MCF 10A (cell line): ENCODE measurements at regions not wholly inside any gene's neighbourhood (a gene's known extent, or its start where the extent isn't known, plus 50 kb on each side); places are given as distances from the start of the nearest gene placed in this dataset.
A peak's percentile ranks its signal among the peaks of the same experiment; 100 is the strongest.

Source experiments
- BruUV-seq: library from RNA; stranded (reverse); fragments of 400-500 nt; replicated peaks from 2 replicates; lab custom pipeline; 2021; lab: Mats Ljungman, UMichigan
- CTCF ChIA-PET: fragments of 300-600 bp; sonication (Branson Sonifier 250); formaldehyde crosslinking; extraction: SDS; loops from one replicate; lab custom pipeline; 2021; ENCODE audit warnings: antibody characterized with exemption, inconsistent platforms; lab: Yijun Ruan, JAX
- POLR2A ChIA-PET: fragments of 300-600, 350-650 bp; sonication (Branson Sonifier 250); formaldehyde crosslinking; extraction: SDS; loops from one replicate; lab custom pipeline; 2020; ENCODE audit warnings: antibody characterized with exemption, inconsistent platforms; lab: Yijun Ruan, JAX
- DNase-seq: peaks from one replicate; pipeline ENCODE4 v3.0.0-alpha.2; 2018; ENCODE audit not compliant: unreplicated experiment
- H3K27ac Mint-ChIP-seq: one replicate; pipeline ENCODE4 v1.8.0; 2022; ENCODE audit warnings: mild to moderate bottlenecking, low read depth, mixed read lengths; ENCODE audit not compliant: unreplicated experiment
- H3K27me3 Mint-ChIP-seq: one replicate; pipeline ENCODE4 v1.8.0; 2022; ENCODE audit warnings: mixed read lengths; ENCODE audit not compliant: insufficient read depth, unreplicated experiment
- H3K36me3 Mint-ChIP-seq: one replicate; pipeline ENCODE4 v1.8.0; 2022; ENCODE audit warnings: mild to moderate bottlenecking, moderate library complexity, mixed read lengths; ENCODE audit not compliant: insufficient read depth, unreplicated experiment
- H3K4me1 Mint-ChIP-seq: one replicate; pipeline ENCODE4 v1.8.0; 2022; ENCODE audit warnings: mixed read lengths; ENCODE audit not compliant: insufficient read depth, unreplicated experiment
- H3K4me3 Mint-ChIP-seq: one replicate; pipeline ENCODE4 v1.8.0; 2022; ENCODE audit warnings: mild to moderate bottlenecking, moderate library complexity, mixed read lengths; ENCODE audit not compliant: unreplicated experiment
- H3K9me3 Mint-ChIP-seq: one replicate; pipeline ENCODE4 v1.8.0; 2022; ENCODE audit warnings: mixed read lengths; ENCODE audit not compliant: unreplicated experiment
- intact Hi-C: fragments of 100-400 bp; cut with micrococcal nuclease; formaldehyde crosslinking; loops from 2 replicates; pipeline ENCODE4 v1.14.1; 2022
- TF ChIP-seq, protein P1 (sequence below): fragments of 200-600 bp; IDR thresholded peaks from one replicate; pipeline ENCODE4 v1.8.0; 2022; ENCODE audit warnings: antibody characterized with exemption, mild to moderate bottlenecking; ENCODE audit not compliant: unreplicated experiment

DNA sequence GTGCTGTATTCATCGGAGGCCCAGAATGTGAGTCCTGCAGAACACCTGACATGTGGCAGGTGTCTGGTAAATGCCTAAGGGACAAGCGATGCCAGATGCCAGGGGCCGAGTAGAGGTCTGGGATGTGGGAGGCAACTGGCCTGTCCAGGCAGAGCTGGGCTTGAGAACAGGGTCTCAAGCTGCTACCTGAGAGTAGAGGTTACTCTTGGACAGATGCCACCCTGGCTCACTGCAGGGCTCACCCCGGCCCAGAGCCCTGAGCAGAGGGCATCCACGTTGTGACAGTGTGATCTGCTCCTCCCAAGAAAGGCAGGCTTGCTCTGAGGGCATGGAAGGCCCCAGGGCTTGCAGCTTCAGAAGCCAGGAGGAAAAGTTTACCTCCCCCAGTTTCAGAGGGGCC lies 692.0 kb upstream of the ID2 start:
- no peak overlapping the region for H3K27ac Mint-ChIP-seq
- no peaks in the 10 kb centered on the region for H3K27me3 Mint-ChIP-seq
- H3K9me3 Mint-ChIP-seq: peaks cover 8% of the 10 kb centered on the region
- no peaks in the 10 kb centered on the region for H3K36me3 Mint-ChIP-seq
- no peak for DNase-seq
- ChIA-PET POLR2A (no interaction called here), CTCF (no interaction called here)
- intact Hi-C loops: no loop called here
- H3K4me1 Mint-ChIP-seq: no peaks in the 10 kb centered on the region
- TF ChIP-seq, protein P1, sequence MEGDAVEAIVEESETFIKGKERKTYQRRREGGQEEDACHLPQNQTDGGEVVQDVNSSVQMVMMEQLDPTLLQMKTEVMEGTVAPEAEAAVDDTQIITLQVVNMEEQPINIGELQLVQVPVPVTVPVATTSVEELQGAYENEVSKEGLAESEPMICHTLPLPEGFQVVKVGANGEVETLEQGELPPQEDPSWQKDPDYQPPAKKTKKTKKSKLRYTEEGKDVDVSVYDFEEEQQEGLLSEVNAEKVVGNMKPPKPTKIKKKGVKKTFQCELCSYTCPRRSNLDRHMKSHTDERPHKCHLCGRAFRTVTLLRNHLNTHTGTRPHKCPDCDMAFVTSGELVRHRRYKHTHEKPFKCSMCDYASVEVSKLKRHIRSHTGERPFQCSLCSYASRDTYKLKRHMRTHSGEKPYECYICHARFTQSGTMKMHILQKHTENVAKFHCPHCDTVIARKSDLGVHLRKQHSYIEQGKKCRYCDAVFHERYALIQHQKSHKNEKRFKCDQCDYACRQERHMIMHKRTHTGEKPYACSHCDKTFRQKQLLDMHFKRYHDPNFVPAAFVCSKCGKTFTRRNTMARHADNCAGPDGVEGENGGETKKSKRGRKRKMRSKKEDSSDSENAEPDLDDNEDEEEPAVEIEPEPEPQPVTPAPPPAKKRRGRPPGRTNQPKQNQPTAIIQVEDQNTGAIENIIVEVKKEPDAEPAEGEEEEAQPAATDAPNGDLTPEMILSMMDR: no peak
- no TSS peak for BruUV-seq
- H3K4me3 Mint-ChIP-seq: no peak overlapping the region

DNA sequence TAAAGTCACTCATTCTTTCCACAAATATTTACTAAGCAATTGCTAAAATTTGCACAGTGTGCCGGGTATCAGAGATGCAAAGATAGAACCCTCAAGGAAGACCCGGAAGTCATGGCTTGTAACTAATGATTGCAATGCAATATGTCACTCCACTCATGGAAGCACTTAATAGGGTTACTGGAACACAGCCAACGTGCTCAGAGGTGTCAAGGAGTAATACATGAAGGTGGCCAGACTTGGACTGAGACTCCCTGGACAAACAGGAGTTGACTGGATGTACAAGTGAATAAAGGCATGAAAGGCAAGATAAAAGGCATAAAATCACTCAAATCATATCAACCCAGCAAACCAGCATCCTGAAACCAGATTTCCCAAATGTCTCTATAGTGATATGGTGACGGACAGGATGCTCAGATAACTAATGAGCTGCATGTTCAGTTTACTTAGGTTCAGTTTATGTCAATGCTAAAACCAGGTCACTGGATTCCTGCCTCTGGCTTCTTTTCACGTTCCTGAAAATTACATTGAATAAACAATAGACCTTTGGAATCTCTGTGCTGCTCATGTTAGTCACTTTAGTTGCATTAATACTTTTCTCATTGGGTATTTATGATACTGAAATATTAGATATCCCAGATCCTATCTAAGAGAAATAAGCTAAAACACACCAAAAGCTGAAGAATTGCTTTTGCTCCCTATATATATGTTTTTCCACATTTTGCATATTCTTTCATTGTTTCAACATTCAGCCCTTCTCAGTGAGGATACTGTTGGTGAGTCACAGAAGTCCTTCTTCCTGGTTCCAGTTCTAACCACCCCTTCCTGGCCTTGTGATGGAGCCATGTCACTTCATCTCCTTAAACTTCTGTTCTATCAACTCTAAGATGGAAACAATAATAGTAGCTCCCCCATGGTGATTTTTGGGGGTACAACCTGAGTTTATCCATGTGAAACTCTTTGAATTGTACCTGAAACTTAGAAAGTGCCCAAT lies 688.9 kb upstream of the ID2 start:
- Mint-ChIP-seq H3K27me3 (no peaks in the 10 kb centered on the region), H3K36me3 (no peaks in the 10 kb centered on the region), H3K27ac (peak overlapping the region; percentile 9), H3K9me3 (no peaks in the 10 kb centered on the region), H3K4me3 (no peak overlapping the region), H3K4me1 (no peaks in the 10 kb centered on the region)
- peak; percentile 30 for DNase-seq
- POLR2A ChIA-PET: interaction anchor here (1.0 kb wide), 1 partner anchor 11 kb away, joined by 3 read pairs; no protein-coding TSS in a partner anchor
- no TSS peak for BruUV-seq
- CTCF ChIA-PET: no interaction called here
- TF ChIP-seq, protein P1: no peak
- intact Hi-C loops: no loop called here

DNA sequence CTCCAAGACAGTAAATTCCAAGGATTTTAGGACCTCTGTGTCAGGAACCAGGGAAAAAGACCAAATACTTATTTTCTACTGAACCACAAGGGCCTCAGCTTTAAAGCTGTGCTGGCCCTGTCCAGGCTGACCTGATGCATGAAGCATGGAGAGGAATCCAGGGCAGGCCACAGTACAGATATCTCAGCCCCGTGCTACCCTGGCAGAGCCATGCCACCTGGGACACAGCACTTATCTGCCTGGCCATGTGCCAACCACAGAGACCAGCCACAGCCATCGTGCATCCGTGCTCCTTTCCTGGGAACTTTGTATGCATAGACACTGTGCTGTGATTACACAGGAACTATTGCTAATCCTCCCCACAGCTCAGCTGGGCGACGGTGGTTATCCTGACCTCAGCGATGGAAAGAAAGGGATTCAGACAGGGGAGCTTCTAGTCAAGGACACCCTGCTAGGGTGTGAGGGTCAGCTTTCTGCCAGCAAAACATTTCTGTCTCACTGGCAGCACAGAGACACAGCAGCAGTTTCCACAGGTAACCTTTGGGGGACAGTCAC lies 687.4 kb upstream of the ID2 start:
- no peak overlapping the region for H3K4me3 Mint-ChIP-seq
- no peaks in the 10 kb centered on the region for H3K4me1 Mint-ChIP-seq
- POLR2A ChIA-PET: no interaction called here
- H3K36me3 Mint-ChIP-seq: no peaks in the 10 kb centered on the region
- intact Hi-C loops: no loop called here
- no peaks in the 10 kb centered on the region for H3K9me3 Mint-ChIP-seq
- no peak overlapping the region for H3K27ac Mint-ChIP-seq
- TF ChIP-seq, protein P1: no peak
- BruUV-seq: no TSS peak
- H3K27me3 Mint-ChIP-seq: no peaks in the 10 kb centered on the region
- CTCF ChIA-PET: interaction anchor here (0.6 to 1.2 kb wide), 2 partner anchors 10 to 84 kb away, joined by 3 to 4 read pairs; no protein-coding TSS in a partner anchor
- DNase-seq: no peak

DNA sequence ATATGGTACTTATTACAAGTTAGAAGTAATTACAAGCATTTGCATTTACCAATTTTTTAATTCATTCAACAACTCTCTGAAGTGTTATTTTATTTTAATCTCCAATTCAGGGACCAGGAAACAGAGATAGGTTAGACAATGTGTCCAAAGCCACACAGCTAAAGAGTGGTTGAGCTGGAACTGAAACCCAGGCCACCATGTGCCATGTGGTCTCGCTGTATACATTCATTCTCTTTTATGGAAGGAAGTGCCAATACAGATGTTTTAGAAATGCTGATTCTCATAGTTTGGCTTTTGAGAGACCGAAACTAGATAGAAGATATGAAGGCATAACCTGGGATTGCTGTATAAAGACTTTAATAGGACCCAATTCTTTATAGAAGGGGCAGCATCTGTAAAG lies 684.6 kb upstream of the ID2 start:
- Mint-ChIP-seq H3K36me3 (no peaks in the 10 kb centered on the region), H3K4me3 (no peak overlapping the region), H3K27ac (no peak overlapping the region), H3K27me3 (no peaks in the 10 kb centered on the region), H3K4me1 (no peaks in the 10 kb centered on the region), H3K9me3 (no peaks in the 10 kb centered on the region)
- TF ChIP-seq, protein P1: no peak
- DNase-seq: no peak
- ChIA-PET CTCF (no interaction called here), POLR2A (no interaction called here)
- BruUV-seq: no TSS peak
- intact Hi-C loops: no loop called here
